HepG2 (cell line): ENCODE measurements at regions not wholly inside any gene's neighbourhood (a gene's known extent, or its start where the extent isn't known, plus 50 kb on each side); places are given as distances from the start of the nearest gene placed in this dataset.

ENCODE experiments used
- ATAC-seq: fragments of 200-7000 bp; cut with Tn5 transposase; 3 replicates; pipeline ENCODE4 v1.9.1; 2020; ENCODE audit warnings: mild to moderate bottlenecking, moderate library complexity
- BruUV-seq: library from RNA; stranded (reverse); fragments of 400-500 nt; replicated peaks from 2 replicates; lab custom pipeline; 2021; lab: Mats Ljungman, UMichigan
- CTCF ChIA-PET: fragments of 300-600 bp; formaldehyde crosslinking; extraction: SDS; loops from one replicate; lab custom pipeline; 2021; ENCODE audit warnings: low total read pairs, inconsistent platforms, low intra/inter-chr PET ratio; lab: Yijun Ruan, JAX
- POLR2A ChIA-PET: fragments of 350-600 bp; sonication (Branson Sonifier 250); formaldehyde crosslinking; loops from one replicate; lab custom pipeline; 2020; ENCODE audit warnings: antibody characterized with exemption, inconsistent platforms; lab: Yijun Ruan, JAX
- DNase-seq: peaks from one replicate; pipeline ENCODE4 v3.0.0-alpha.2; 2015; ENCODE audit warnings: low spot score
- FAIRE-seq: peaks from 3 replicates; lab custom pipeline; 2011; peaks lifted over from hg19 to GRCh38; lab: Jason Lieb, UNC
- H2AFZ ChIP-seq: one replicate; pipeline ENCODE4 v1.6.1; 2011; ENCODE audit warnings: low read length, inconsistent platforms
- H3K27ac ChIP-seq: fragments of 300-600 bp; 3 replicates; pipeline ENCODE4 v1.8.0; 2011; ENCODE audit warnings: mixed run types, mild to moderate bottlenecking, mixed read lengths, low read length, inconsistent platforms; ENCODE audit not compliant: insufficient read depth; ENCODE audit errors: extremely low read length
- H3K27me3 ChIP-seq, 2 experiments: fragments of 200-600 bp in 1 of 2; 2 replicates in 1 of 2; 3 replicates in 1 of 2; pipeline versions ENCODE4 v1.6.0 to v1.8.0; 2011; ENCODE audit warnings: low read length in 2 of 2, mild to moderate bottlenecking in 2 of 2, moderate library complexity in 2 of 2, inconsistent platforms in 1 of 2; ENCODE audit not compliant: insufficient read depth in 2 of 2, control insufficient read depth in 1 of 2
- H3K36me3 ChIP-seq, 2 experiments: fragments of 200-600 bp in 1 of 2; replicated peaks in 1 of 2; 2 replicates in 1 of 2; 3 replicates in 1 of 2; pipeline versions ENCODE4 v1.5.1 to v1.8.0; 2011; ENCODE audit warnings: low read length in 2 of 2, inconsistent platforms in 1 of 2; ENCODE audit not compliant: insufficient read depth in 2 of 2, control insufficient read depth in 1 of 2
- H3K4me1 ChIP-seq: 2 replicates; pipeline ENCODE4 v1.5.1; 2012; ENCODE audit warnings: low read length, inconsistent platforms; ENCODE audit not compliant: insufficient read depth
- H3K4me2 ChIP-seq: 2 replicates; pipeline ENCODE4 v1.6.0; 2011; ENCODE audit warnings: low read depth, low read length, inconsistent platforms
- H3K4me3 ChIP-seq, 3 experiments: fragments of 200-600 bp in 1 of 3; sonication (generic), shearing (Covaris generic) in 1 of 3; replicated peaks in 1 of 3; 2 replicates each; pipeline ENCODE4 v1.5.1; 2011 to 2016; ENCODE audit warnings: low read length in 3 of 3, inconsistent platforms in 2 of 3, low read depth in 2 of 3, mild to moderate bottlenecking in 2 of 3, control low read depth in 1 of 3, mixed read lengths in 1 of 3; ENCODE audit not compliant: insufficient read depth in 1 of 3
- H3K79me2 ChIP-seq: one replicate; pipeline ENCODE4 v1.6.1; 2011; ENCODE audit warnings: low read length, inconsistent platforms; ENCODE audit not compliant: insufficient read depth
- H3K9ac ChIP-seq: 2 replicates; pipeline ENCODE4 v1.6.0; 2011; ENCODE audit warnings: mild to moderate bottlenecking, low read depth, low read length, inconsistent platforms; ENCODE audit not compliant: insufficient read depth
- H3K9me3 ChIP-seq: 2 replicates; pipeline ENCODE4 v1.5.1; 2012; ENCODE audit warnings: mild to moderate bottlenecking, low read length
- H4K20me1 ChIP-seq: 2 replicates; pipeline ENCODE4 v1.6.0; 2011; ENCODE audit warnings: inconsistent platforms, mild to moderate bottlenecking, low read length, moderate library complexity; ENCODE audit not compliant: insufficient read depth
- CEBPB ChIP-seq: IDR thresholded peaks from 2 replicates; pipeline ENCODE4 v1.6.1; 2011; ENCODE audit warnings: low read depth, low read length, improper control_type of control experiment, borderline replicate concordance
- MLXIP ChIP-seq: sonication (generic); formaldehyde crosslinking; IDR thresholded peaks from 2 replicates; pipeline ENCODE4 v1.9.0; 2021; ENCODE audit warnings: missing genetic modification reagents, borderline replicate concordance
- NONO ChIP-seq, 2 experiments: fragments of 450-650 bp in 1 of 2; sonication (generic) in 1 of 2; formaldehyde crosslinking in 1 of 2; IDR thresholded peaks in 1 of 2; conservative IDR thresholded peaks in 1 of 2; 2 replicates each; pipeline versions ENCODE4 v1.6.1 to v1.8.0; 2017 to 2022; ENCODE audit warnings: mild to moderate bottlenecking in 1 of 2, missing genetic modification reagents in 1 of 2, moderate library complexity in 1 of 2
- ZNF264 ChIP-seq: sonication (generic); formaldehyde crosslinking; IDR thresholded peaks from 2 replicates; pipeline ENCODE4 v1.4.0; 2020; ENCODE audit warnings: missing genetic modification reagents
- WGBS: methylation state at CpG from one replicate; pipeline ENCODE4 v1.1.6; 2017; ENCODE audit warnings: low lambda C conversion rate; 5-methylcytosine and 5-hydroxymethylcytosine counted together
- in situ Hi-C: cut with HindIII; loops from 2 replicates; pipeline ENCODE4 v1.10.0; 2017; ENCODE audit warnings: low pct_unique_long_range_greater_than_20kb; ENCODE audit not compliant: extremely low pct_ligation_motif_present
- intact Hi-C: fragments of 100-400 bp; cut with micrococcal nuclease; formaldehyde crosslinking; loops from one replicate; pipeline ENCODE4 v1.10.0; 2022; ENCODE audit not compliant: unreplicated experiment

DNA sequence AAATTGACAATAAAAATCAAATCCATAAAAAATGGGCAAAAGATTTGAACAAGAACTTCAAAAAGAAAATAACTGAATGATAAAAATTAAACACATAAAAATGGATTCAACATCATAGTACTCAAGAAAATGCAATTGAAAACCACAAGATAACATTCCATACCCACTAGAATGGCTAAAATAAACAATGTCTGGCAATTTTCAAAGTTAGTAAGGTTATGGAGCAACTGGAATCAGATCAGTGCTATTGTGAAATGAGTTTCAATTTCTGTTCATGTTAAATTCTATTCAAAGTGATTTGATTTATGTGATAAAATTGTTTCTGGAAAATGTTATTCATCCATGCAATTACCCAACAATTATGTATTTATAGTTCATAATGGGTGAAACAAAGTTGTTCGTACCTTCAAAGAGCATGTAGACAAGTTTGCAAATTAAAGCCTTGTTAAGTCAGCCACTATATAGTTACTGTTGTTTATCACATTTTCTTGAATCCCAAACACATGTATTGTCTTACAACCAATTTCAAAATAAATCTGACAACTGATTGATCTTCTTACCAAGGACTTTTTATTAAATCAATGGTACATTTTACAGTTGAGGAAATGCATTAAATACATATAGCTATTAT, 151.5 kb upstream of the CENPW start:
- Histone ChIP-seq H3K4me1 (peaks cover under 1% of the 10 kb centered on the region), H3K9ac (no peak overlapping the region), H3K27me3 (no peaks in the 10 kb centered on the region), H3K4me2 (no peak overlapping the region), H3K79me2 (no peaks in the 10 kb centered on the region), H3K27ac (no peak overlapping the region), H3K36me3 (peaks cover 1 to 3% of the 10 kb centered on the region in 2 experiments; a peak in 1 of 5 replicates), H3K9me3 (no peaks in the 10 kb centered on the region), H4K20me1 (no peaks in the 10 kb centered on the region), H3K4me3 (no peak overlapping the region), H2AFZ (no peak overlapping the region)
- intact Hi-C loops (loop anchor here (5.0 kb wide), 1 partner anchor 149 kb away; no protein-coding TSS in a partner anchor), in situ Hi-C loops (no loop called here)
- 100% methylated on average over 1 of the region's 1 CpG for WGBS
- ATAC-seq (no peak), DNase-seq (peak; percentile 7), FAIRE-seq (no peak)
- CTCF ChIA-PET = no interaction called here
- BruUV-seq = no TSS peak
- TF ChIP-seq CEBPB (0 out of 2 replicates have a peak, but pooled peaks have one; percentile 8), MLXIP (no peak), NONO (IDR thresholded peaks at IDR 0.05) (no peak), NONO (CRISPR knock-in tag; conservative IDR thresholded peaks at IDR 0.05) (no peak), ZNF264 (no peak)
- POLR2A ChIA-PET = no interaction called here
